Keratinocyte (primary cell): ENCODE measurements at regions not wholly inside any gene's neighbourhood (a gene's known extent, or its start where the extent isn't known, plus 50 kb on each side); places are given as distances from the start of the nearest gene placed in this dataset.

ENCODE experiments used
- DNase-seq: peaks from one replicate; pipeline ENCODE4 v3.0.0-alpha.2; 2011; ENCODE audit warnings: low read depth, missing footprints, low spot score
- FAIRE-seq: peaks from 2 replicates; lab custom pipeline; 2011; peaks lifted over from hg19 to GRCh38; lab: Jason Lieb, UNC
- H2AFZ ChIP-seq: 2 replicates; pipeline ENCODE4 v1.6.0; 2012; ENCODE audit warnings: low read length, control low read depth, inconsistent platforms; ENCODE audit not compliant: control insufficient read depth
- H3K27ac ChIP-seq: 2 replicates; pipeline ENCODE4 v1.5.1; 2011; ENCODE audit warnings: low read length; ENCODE audit not compliant: control insufficient read depth, insufficient read depth
- H3K27me3 ChIP-seq: 3 replicates; pipeline ENCODE4 v1.6.0; 2011; ENCODE audit warnings: low read length; ENCODE audit not compliant: control insufficient read depth, insufficient read depth; ENCODE audit errors: extremely low read depth
- H3K36me3 ChIP-seq, 2 experiments: 2 replicates in 1 of 2; 3 replicates in 1 of 2; pipeline ENCODE4 v1.5.1; 2011; ENCODE audit warnings: low read length in 2 of 2, mild to moderate bottlenecking in 1 of 2; ENCODE audit not compliant: control insufficient read depth in 2 of 2, insufficient read depth in 2 of 2; ENCODE audit errors: extremely low read depth in 1 of 2
- H3K4me1 ChIP-seq: 3 replicates; pipeline ENCODE4 v1.5.1; 2011; ENCODE audit warnings: low read length; ENCODE audit not compliant: control insufficient read depth, insufficient read depth; ENCODE audit errors: extremely low read depth
- H3K4me2 ChIP-seq: 3 replicates; pipeline ENCODE4 v1.6.0; 2011; ENCODE audit warnings: low read depth, low read length; ENCODE audit not compliant: control insufficient read depth, insufficient read depth; ENCODE audit errors: extremely low read depth
- H3K4me3 ChIP-seq, 3 experiments: fragments of 200-600 bp in 1 of 3; sonication (generic) in 1 of 3; 2 replicates in 2 of 3; 3 replicates in 1 of 3; pipeline ENCODE4 v1.5.1; 2011 to 2016; ENCODE audit warnings: low read length in 3 of 3, mild to moderate bottlenecking in 3 of 3, control low read depth in 2 of 3, inconsistent platforms in 1 of 3, low read depth in 1 of 3, mixed read lengths in 1 of 3, mixed run types in 1 of 3, moderate library complexity in 1 of 3; ENCODE audit not compliant: control insufficient read depth in 2 of 3, insufficient read depth in 2 of 3; ENCODE audit errors: extremely low read depth in 1 of 3
- H3K79me2 ChIP-seq: 2 replicates; pipeline ENCODE4 v1.6.0; 2012; ENCODE audit warnings: low read length; ENCODE audit not compliant: control insufficient read depth, insufficient read depth
- H3K9ac ChIP-seq: 3 replicates; pipeline ENCODE4 v1.6.0; 2011; ENCODE audit warnings: low read length; ENCODE audit not compliant: control insufficient read depth, insufficient read depth; ENCODE audit errors: extremely low read depth
- H3K9me1 ChIP-seq: 3 replicates; pipeline ENCODE4 v1.6.0; 2011; ENCODE audit warnings: low read length; ENCODE audit not compliant: control insufficient read depth, insufficient read depth; ENCODE audit errors: extremely low read depth
- H3K9me3 ChIP-seq: 2 replicates; pipeline ENCODE4 v1.5.1; 2012; ENCODE audit warnings: low read depth, low read length; ENCODE audit not compliant: control insufficient read depth
- H4K20me1 ChIP-seq: 3 replicates; pipeline ENCODE4 v1.6.0; 2011; ENCODE audit warnings: low read length; ENCODE audit not compliant: control insufficient read depth, insufficient read depth; ENCODE audit errors: extremely low read depth
- EZH2 ChIP-seq: IDR thresholded peaks from one replicate; pipeline ENCODE4 v1.6.1; 2012; ENCODE audit warnings: inconsistent platforms, mild to moderate bottlenecking, low read length, moderate library complexity
- dilution Hi-C: fragments of 300-500 bp; cut with MboI; formaldehyde crosslinking; loops from one replicate; pipeline ENCODE4 v1.7.0; 2020; ENCODE audit warnings: low sequenced_read_pairs; ENCODE audit not compliant: extremely low pct_ligation_motif_present
- TF ChIP-seq, protein P1 (sequence below), 3 experiments: IDR thresholded peaks in 1 of 3; conservative IDR thresholded peaks in 1 of 3; optimal IDR thresholded peaks in 1 of 3; 2 replicates in 2 of 3; 3 replicates in 1 of 3; pipeline versions ENCODE3 to v1.5.1; 2011; ENCODE audit warnings: low read length in 3 of 3, mild to moderate bottlenecking in 3 of 3, moderate library complexity in 2 of 3, control low read depth in 1 of 3, inconsistent platforms in 1 of 3; ENCODE audit not compliant: insufficient read depth in 2 of 3; ENCODE audit errors: extremely low read depth in 1 of 3

DNA sequence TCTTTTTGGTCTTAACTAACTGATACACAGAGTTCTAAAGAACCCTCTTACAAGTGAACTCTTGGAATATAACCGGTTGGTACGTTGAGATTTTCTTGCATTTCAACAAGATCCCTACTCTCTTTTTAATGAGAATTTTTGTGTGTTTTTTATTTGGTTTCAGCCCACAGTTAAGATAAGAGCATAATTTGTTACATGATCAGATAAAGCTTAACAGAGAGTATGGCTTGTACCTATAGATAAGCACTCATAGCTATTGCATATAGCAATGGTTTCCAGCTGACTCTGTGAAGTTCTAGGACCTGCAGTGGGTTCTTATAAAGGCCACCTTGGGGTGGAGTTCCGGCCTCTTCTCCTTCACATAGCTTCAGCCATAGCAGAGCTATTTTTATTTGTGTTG is 143.3 kb downstream of the SNX10 start:
- FAIRE-seq (no peak), DNase-seq (no peak)
- Histone ChIP-seq H3K4me1 (no peaks in the 10 kb centered on the region), H3K9ac (no peak overlapping the region), H3K79me2 (no peaks in the 10 kb centered on the region), H3K27ac (no peak overlapping the region), H4K20me1 (no peaks in the 10 kb centered on the region), H3K4me3 (no peak overlapping the region), H2AFZ (no peak overlapping the region), H3K36me3 (no peaks in the 10 kb centered on the region), H3K9me1 (no peaks in the 10 kb centered on the region), H3K9me3 (no peaks in the 10 kb centered on the region), H3K4me2 (no peak overlapping the region), H3K27me3 (no peaks in the 10 kb centered on the region)
- TF ChIP-seq, protein P1, sequence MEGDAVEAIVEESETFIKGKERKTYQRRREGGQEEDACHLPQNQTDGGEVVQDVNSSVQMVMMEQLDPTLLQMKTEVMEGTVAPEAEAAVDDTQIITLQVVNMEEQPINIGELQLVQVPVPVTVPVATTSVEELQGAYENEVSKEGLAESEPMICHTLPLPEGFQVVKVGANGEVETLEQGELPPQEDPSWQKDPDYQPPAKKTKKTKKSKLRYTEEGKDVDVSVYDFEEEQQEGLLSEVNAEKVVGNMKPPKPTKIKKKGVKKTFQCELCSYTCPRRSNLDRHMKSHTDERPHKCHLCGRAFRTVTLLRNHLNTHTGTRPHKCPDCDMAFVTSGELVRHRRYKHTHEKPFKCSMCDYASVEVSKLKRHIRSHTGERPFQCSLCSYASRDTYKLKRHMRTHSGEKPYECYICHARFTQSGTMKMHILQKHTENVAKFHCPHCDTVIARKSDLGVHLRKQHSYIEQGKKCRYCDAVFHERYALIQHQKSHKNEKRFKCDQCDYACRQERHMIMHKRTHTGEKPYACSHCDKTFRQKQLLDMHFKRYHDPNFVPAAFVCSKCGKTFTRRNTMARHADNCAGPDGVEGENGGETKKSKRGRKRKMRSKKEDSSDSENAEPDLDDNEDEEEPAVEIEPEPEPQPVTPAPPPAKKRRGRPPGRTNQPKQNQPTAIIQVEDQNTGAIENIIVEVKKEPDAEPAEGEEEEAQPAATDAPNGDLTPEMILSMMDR (optimal IDR thresholded peaks at IDR 0.05 in 1 of 3, IDR thresholded peaks at IDR 0.05 in 1 of 3, conservative IDR thresholded peaks at IDR 0.05 in 1 of 3; ENCODE audit: extremely low read depth in 1 of 3, insufficient read depth in 2 of 3, low read length in 3 of 3), result no peak
- no peak for TF ChIP-seq EZH2
- dilution Hi-C loops, result loop anchor here (5.0 kb wide), 1 partner anchor 57 kb away; no protein-coding TSS in a partner anchor

GRCh38 chr7:26437003-26437532 is 145.4 kb downstream of the SNX10 start:
- H3K27ac ChIP-seq, result no peak overlapping the region

More at GRCh38 chr7:26437003-26437532, 145.4 kb downstream of the SNX10 start:
- no peaks in the 10 kb centered on the region for H3K36me3 ChIP-seq
- H2AFZ ChIP-seq, result no peak overlapping the region
- no peaks in the 10 kb centered on the region for H3K79me2 ChIP-seq
- H3K9ac ChIP-seq, result no peak overlapping the region
- no peaks in the 10 kb centered on the region for H3K4me1 ChIP-seq
- H4K20me1 ChIP-seq, result no peaks in the 10 kb centered on the region
- H3K27me3 ChIP-seq, result no peaks in the 10 kb centered on the region
- FAIRE-seq (no peak), DNase-seq (no peak)
- no peak for TF ChIP-seq EZH2
- TF ChIP-seq, protein P1 (optimal IDR thresholded peaks at IDR 0.05 in 1 of 3, IDR thresholded peaks at IDR 0.05 in 1 of 3, conservative IDR thresholded peaks at IDR 0.05 in 1 of 3; ENCODE audit: extremely low read depth in 1 of 3, insufficient read depth in 2 of 3, low read length in 3 of 3), result no peak
- H3K4me2 ChIP-seq, result no peak overlapping the region
- H3K9me1 ChIP-seq, result no peaks in the 10 kb centered on the region
- dilution Hi-C loops, result loop anchor here (5.0 kb wide), 1 partner anchor 55 kb away; no protein-coding TSS in a partner anchor
- no peak overlapping the region for H3K4me3 ChIP-seq
- no peaks in the 10 kb centered on the region for H3K9me3 ChIP-seq
